ENCODE measurements at regions not wholly inside any gene's neighbourhood (a gene's known extent, or its start where the extent isn't known, plus 50 kb on each side); places are given as distances from the start of the nearest gene placed in this dataset.

- no peak for TF ChIP-seq SIN3A (IDR thresholded peaks at IDR 0.05; ENCODE audit: borderline replicate concordance, insufficient read depth, low read depth, low read length)
- TF ChIP-seq POLR2AphosphoS5 (IDR thresholded peaks at IDR 0.05; ENCODE audit: low read depth, low read length) = no peak
- no peak; the same call in 1 of the 2 replicates for TF ChIP-seq CTCF (IDR thresholded peaks at IDR 0.05)
- no peak for TF ChIP-seq REST (IDR thresholded peaks at IDR 0.05; ENCODE audit: insufficient read depth in 1 of 2, low read depth in 2 of 2, low read length in 1 of 2)
- no peak for TF ChIP-seq TCF7L2 (IDR thresholded peaks at IDR 0.05; ENCODE audit: low read depth, low read length)
- H3K9me3 ChIP-seq (ENCODE audit: control insufficient read depth, insufficient read depth, low read depth, low read length) = no peaks in the 10 kb centered on the region
- DNase-seq (ENCODE audit: low read depth, low spot score) (no peak), ATAC-seq (no peak)
- H3K4me3 ChIP-seq (ENCODE audit: low read depth in 2 of 2, low read length in 2 of 2) = no peak overlapping the region
- H3K36me3 ChIP-seq (ENCODE audit: control insufficient read depth, insufficient read depth, low read length) = no peaks in the 10 kb centered on the region
- H3K27ac ChIP-seq (ENCODE audit: low read length) = no peak overlapping the region
- ChIA-PET CTCF (no interaction called here), POLR2A (no interaction called here)
- no TSS peak for BruUV-seq (replicated peaks)
- intact Hi-C loops (cut with micrococcal nuclease; ENCODE audit: unreplicated experiment) (no loop called here), in situ Hi-C loops (cut with HindIII; ENCODE audit: low pct_unique_long_range_greater_than_20kb, low sequenced_read_pairs) (no loop called here)
- H3K27me3 ChIP-seq (ENCODE audit: control insufficient read depth, insufficient read depth, low read length) = no peaks in the 10 kb centered on the region
- H3K4me1 ChIP-seq (ENCODE audit: control insufficient read depth, insufficient read depth, low read length) = no peaks in the 10 kb centered on the region
Observed at GRCh38 chr3:29144807-29145206, 136.1 kb upstream of the RBMS3 start.

GRCh38 chr3:29145360-29145759 is 135.5 kb upstream of the RBMS3 start:
- intact Hi-C loops (cut with micrococcal nuclease; ENCODE audit: unreplicated experiment) = no loop called here
- Histone ChIP-seq H3K27ac (ENCODE audit: low read length) (no peak overlapping the region), H3K27me3 (ENCODE audit: control insufficient read depth, insufficient read depth, low read length) (no peaks in the 10 kb centered on the region), H3K4me3 (ENCODE audit: low read depth in 2 of 2, low read length in 2 of 2) (no peak overlapping the region), H3K4me1 (ENCODE audit: control insufficient read depth, insufficient read depth, low read length) (no peaks in the 10 kb centered on the region), H3K36me3 (ENCODE audit: control insufficient read depth, insufficient read depth, low read length) (no peaks in the 10 kb centered on the region), H3K9me3 (ENCODE audit: control insufficient read depth, insufficient read depth, low read depth, low read length) (no peaks in the 10 kb centered on the region)
- CTCF ChIA-PET = no interaction called here
- TF ChIP-seq POLR2AphosphoS5 (IDR thresholded peaks at IDR 0.05; ENCODE audit: low read depth, low read length) (no peak), CTCF (IDR thresholded peaks at IDR 0.05) (no peak), SIN3A (IDR thresholded peaks at IDR 0.05; ENCODE audit: borderline replicate concordance, insufficient read depth, low read depth, low read length) (no peak), TCF7L2 (IDR thresholded peaks at IDR 0.05; ENCODE audit: low read depth, low read length) (no peak), REST (IDR thresholded peaks at IDR 0.05; ENCODE audit: insufficient read depth in 1 of 2, low read depth in 2 of 2, low read length in 1 of 2) (no peak)
- in situ Hi-C loops (cut with HindIII; ENCODE audit: low pct_unique_long_range_greater_than_20kb, low sequenced_read_pairs) = no loop called here
- no TSS peak for BruUV-seq (replicated peaks)
- POLR2A ChIA-PET = no interaction called here
- ATAC-seq (no peak), DNase-seq (ENCODE audit: low read depth, low spot score) (no peak)
